AG04449 (cell line): ENCODE measurements at regions not wholly inside any gene's neighbourhood (a gene's known extent, or its start where the extent isn't known, plus 50 kb on each side); places are given as distances from the start of the nearest gene placed in this dataset.

Experiments used
- CTCF ChIA-PET: fragments of 350-600 bp; formaldehyde crosslinking; extraction: SDS; loops from one replicate; lab custom pipeline; 2021; ENCODE audit warnings: antibody characterized with exemption; lab: Yijun Ruan, JAX
- POLR2A ChIA-PET: fragments of 400-600, 350-600 bp; formaldehyde crosslinking; extraction: SDS; loops from one replicate; lab custom pipeline; 2020; ENCODE audit warnings: antibody characterized with exemption, inconsistent platforms; lab: Yijun Ruan, JAX
- DNase-seq: peaks from one replicate; pipeline ENCODE4 v3.0.0-alpha.2; 2010; ENCODE audit warnings: low read depth, low spot score
- H3K4me3 ChIP-seq: 2 replicates; pipeline ENCODE4 v1.5.1; 2011; ENCODE audit warnings: low read depth, mild to moderate bottlenecking, control low read depth, low read length
- TF ChIP-seq, protein P1 (sequence below): IDR thresholded peaks from one replicate; pipeline ENCODE4 v1.5.1; 2011; ENCODE audit warnings: mild to moderate bottlenecking, moderate library complexity, low read length, control low read depth, inconsistent platforms; ENCODE audit not compliant: insufficient read depth; ENCODE audit errors: missing control alignments

DNA sequence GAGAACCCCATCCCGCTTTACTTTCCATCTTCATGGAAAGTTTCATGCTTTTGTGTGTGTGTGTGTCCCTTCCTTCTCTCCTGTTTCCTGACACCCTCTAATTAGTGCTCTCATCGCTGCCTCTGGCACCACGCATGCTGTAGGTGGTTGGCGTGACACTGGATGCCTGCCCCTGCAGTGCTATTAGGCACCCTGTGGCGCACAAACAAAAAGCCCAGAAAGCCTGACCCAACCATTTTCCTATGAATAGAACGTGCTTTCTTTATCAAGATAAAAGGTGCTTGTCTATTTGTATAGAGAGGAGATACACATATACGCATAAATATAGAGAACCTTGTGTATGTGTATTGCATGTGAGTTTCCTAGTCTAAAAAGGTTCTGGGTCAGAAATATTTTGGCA is 120.8 kb upstream of the CDCA7L start:
- ChIA-PET CTCF (interaction anchor here (0.8 kb wide), 2 partner anchors 16 to 559 kb away, joined by 3 read pairs; no protein-coding TSS in a partner anchor), POLR2A (no interaction called here)
- TF ChIP-seq, protein P1, sequence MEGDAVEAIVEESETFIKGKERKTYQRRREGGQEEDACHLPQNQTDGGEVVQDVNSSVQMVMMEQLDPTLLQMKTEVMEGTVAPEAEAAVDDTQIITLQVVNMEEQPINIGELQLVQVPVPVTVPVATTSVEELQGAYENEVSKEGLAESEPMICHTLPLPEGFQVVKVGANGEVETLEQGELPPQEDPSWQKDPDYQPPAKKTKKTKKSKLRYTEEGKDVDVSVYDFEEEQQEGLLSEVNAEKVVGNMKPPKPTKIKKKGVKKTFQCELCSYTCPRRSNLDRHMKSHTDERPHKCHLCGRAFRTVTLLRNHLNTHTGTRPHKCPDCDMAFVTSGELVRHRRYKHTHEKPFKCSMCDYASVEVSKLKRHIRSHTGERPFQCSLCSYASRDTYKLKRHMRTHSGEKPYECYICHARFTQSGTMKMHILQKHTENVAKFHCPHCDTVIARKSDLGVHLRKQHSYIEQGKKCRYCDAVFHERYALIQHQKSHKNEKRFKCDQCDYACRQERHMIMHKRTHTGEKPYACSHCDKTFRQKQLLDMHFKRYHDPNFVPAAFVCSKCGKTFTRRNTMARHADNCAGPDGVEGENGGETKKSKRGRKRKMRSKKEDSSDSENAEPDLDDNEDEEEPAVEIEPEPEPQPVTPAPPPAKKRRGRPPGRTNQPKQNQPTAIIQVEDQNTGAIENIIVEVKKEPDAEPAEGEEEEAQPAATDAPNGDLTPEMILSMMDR = no peak
- H3K4me3 ChIP-seq = no peak overlapping the region
- no peak for DNase-seq

DNA sequence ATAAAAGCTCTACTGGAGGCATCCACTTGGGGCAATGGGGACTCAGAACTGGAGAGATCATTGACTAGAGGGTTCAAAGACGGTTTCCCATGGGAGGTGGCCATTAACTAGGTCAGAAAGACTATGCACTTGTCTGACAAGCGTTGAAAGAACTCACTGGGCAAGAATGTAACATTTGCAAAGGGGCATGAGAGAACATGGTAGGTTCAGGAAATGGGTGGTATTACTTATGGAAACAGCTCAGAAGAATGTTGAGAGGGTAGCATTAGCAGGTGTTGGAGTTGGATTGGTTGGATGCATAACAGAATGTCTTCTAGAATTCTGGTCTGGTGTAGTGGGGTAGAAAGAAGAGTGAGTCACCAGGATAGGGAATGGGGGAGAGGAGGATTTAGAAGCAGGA is 119.1 kb upstream of the CDCA7L start:
- POLR2A ChIA-PET = no interaction called here

DNA sequence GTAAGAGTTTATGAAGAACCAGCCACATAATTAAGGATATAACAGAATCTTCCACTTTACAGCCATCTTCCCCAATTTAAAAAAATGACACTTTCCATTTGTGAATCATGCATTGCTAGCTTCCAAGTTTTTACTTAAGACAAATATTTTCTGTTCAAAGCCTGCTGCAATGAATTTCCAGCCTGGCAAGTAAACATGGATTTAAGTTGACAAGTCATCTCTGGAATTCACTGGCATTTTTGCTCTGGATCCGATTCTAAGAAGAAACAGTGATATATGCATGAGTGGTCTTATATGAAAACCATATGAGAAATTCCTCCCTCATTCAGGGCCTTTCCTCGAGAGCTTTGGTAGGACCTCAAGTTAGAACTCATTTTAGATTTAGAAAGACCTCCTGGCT is 116.1 kb upstream of the CDCA7L start:
- DNase-seq = no peak
- TF ChIP-seq, protein P1 = no peak
- no peak overlapping the region for H3K4me3 ChIP-seq
- ChIA-PET CTCF (no interaction called here), POLR2A (no interaction called here)

More for the DNA sequence above, 119.1 kb upstream of the CDCA7L start:
- CTCF ChIA-PET = interaction anchor here (1.1 kb wide), 1 partner anchor 18 kb away, joined by 4 read pairs; no protein-coding TSS in a partner anchor
- no peak overlapping the region for H3K4me3 ChIP-seq
- no peak for DNase-seq
- TF ChIP-seq, protein P1 = no peak

DNA sequence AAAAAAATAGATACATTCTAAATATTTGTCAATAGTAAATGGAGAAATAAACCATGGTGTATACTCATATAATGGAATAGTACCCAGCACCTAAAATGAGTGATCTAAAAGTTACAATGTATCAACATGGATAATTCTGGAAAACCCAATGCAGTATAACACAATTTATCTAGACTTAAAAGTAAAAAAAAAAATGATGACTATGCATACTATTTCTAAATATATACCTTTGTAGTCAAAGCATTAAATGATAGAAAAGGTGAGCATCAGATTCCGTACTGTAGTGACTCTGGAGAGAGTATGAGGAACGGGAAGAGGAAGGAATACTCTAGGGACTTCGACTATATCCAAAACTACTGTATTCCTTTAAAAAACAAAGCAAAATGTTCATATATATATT is 115.2 kb upstream of the CDCA7L start:
- TF ChIP-seq, protein P1 = no peak
- POLR2A ChIA-PET = no interaction called here
- DNase-seq = no peak
- H3K4me3 ChIP-seq = no peak overlapping the region
- CTCF ChIA-PET = no interaction called here

DNA sequence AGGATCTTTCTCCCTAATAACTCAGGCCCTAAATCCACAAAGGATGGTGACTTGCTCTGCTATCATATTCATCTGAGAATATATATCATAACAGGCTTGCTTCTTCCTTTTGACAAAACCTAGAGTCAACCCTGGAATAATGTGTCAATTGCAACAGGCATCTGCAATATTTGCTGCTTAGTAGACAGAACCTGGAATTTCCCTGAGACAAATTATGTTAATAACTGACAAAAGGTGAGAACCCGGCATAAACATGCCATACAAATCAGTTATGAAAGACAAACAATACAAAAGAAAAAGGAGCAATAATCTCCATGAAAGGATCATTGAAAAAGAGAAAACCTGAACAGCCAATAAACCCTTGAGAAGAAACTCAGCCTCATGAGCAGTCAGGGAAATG is 114.5 kb upstream of the CDCA7L start:
- TF ChIP-seq, protein P1 = no peak
- DNase-seq = no peak
- POLR2A ChIA-PET = no interaction called here
- H3K4me3 ChIP-seq = no peak overlapping the region
- CTCF ChIA-PET = no interaction called here

DNA sequence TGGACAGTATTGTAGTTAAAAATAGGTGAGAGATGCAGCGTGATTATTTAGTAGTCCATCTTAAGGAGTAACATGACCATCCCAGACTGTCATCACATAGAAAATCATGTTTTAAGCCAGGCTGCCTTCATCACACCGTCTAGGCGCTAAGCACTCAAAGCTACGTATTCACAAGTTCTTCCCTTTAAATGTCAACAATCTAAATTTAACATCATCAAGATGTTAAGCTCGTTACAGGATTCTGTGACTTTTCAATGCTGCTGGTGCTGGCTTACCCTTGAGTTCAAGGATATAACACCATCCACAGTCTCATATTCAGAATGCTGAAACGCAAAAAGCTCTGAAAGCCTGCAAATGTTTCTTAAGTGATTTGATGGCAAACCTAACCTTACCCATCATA is 109.5 kb upstream of the CDCA7L start:
- no peak overlapping the region for H3K4me3 ChIP-seq
- TF ChIP-seq, protein P1 = no peak
- DNase-seq = no peak
- ChIA-PET POLR2A (no interaction called here), CTCF (no interaction called here)
